SKM-1 (cell line): ENCODE measurements at regions not wholly inside any gene's neighbourhood (a gene's known extent, or its start where the extent isn't known, plus 50 kb on each side); places are given as distances from the start of the nearest gene placed in this dataset.

Experiments used
- DNase-seq: peaks from one replicate; lab custom pipeline; 2025; ENCODE audit not compliant: unreplicated experiment; lab: John Stamatoyannopoulos, UW

DNA sequence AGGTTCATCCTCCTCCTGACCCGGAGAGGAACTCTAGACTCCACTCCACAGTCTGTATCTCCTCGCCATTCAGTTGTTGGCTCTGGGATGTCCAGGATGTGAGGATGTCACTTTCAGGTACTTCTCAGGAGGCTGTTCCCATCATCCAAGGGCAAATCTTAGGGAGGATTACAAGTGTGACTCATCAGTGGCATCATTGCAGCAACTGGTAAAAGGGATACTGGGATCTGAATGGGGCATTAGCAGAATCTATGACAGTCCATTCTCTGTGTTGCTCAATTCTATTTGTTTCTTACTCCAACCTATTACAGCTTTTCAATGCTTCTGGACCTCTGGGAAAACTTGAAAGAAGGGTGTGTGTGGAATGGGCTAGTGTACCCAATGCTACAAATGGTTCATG is 81.5 kb upstream of the FN1 start:
- no peak for DNase-seq

DNA sequence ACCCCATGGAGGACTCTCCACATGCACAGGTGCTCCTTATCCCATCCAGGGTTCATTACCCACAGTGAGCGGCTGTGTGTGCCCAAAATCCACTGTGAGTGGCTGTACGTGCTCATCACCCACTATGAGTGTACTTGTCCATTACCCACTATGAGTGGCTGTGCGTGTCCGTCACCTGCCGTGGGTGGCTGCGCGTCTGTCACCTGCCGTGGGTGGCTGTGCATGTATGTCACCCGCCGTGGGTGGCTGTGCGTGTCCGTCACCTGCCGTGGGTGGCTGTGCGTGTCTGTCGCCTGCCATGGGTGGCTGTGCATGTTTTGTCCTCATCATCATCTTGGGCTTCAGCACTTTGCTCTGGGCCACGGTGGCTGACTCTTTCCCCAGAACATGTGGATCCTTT is 78.6 kb upstream of the FN1 start:
- no peak for DNase-seq

GRCh38 chr2:215511454-215512346 is 75.8 kb upstream of the FN1 start:
- DNase-seq: no peak

- DNase-seq: no peak
Observed at GRCh38 chr2:215507836-215508235, 72.0 kb upstream of the FN1 start.

DNA sequence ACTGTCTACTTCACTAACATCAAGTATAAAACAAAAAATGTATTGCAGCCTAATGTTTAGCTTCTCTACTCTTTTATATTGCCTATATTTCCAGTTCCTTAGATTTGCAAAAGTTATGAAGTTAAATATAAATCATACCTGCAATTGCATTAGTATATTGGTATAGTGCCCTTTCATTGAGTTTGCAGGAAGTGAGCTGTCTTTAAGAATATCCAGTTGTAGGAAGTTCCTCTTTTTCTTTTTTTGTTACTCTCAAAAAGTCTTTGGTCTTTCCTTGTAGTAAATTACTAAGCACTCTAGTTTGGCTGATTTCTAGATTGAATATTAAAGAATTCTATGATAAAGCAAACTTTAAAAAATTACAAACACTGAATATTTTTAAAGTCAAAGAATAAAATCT is 71.3 kb upstream of the FN1 start:
- DNase-seq: peak; percentile 35

DNA sequence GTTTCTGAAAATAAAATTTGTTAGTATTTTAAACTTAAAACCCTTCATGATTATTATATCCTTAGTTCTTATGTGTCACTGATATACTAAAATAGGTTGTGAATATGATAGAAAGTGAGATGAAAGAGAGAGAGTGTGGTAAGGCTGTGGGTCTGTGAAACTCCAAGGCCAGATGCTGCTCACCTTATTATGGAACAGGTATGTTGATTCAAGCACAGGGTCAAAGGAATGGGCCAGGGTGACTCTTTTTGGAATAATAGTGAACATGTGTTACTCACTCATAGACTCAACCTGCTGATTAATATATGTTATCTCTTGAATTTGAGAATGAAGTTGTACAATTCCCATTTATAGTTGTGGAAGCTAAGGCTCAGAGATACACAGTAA is 70.7 kb upstream of the FN1 start:
- DNase-seq: no peak

DNA sequence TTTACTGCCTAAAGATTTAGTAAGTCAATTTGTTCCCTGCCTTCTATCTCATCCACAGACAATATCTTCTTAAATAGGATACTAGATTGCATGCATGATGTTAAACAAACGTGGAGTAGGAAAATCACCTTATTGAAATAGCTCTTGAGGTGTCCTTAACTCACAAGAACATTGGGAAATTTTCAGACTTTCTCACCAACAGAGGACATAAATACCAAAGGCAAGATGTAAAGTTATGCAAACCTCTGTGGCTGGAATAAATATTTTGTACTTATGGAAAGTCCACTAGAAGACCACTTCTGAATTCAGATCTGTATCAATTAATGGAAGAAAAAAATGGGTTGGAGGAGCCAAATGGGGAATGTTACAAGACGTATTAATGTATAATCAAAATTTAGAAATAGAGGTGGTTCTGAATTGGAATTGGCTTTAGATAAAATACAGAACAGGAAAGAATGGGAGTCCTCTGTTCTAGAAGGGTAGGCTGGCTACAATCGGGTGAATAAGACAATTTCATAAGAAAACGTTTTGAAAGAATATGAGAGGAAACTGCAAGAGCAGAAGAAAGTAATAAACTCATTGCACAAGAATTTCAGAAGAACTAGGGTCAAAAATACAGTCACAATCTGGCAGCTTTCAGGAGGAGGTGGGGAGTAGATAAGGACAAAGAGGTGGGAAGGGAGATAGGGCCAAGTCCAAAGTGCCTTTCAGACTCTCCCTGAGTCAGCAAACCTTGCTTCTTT is 69.3 kb upstream of the FN1 start:
- peak; percentile 69 for DNase-seq

- DNase-seq: no peak
Observed at GRCh38 chr2:215504547-215504946, 68.7 kb upstream of the FN1 start.

DNA sequence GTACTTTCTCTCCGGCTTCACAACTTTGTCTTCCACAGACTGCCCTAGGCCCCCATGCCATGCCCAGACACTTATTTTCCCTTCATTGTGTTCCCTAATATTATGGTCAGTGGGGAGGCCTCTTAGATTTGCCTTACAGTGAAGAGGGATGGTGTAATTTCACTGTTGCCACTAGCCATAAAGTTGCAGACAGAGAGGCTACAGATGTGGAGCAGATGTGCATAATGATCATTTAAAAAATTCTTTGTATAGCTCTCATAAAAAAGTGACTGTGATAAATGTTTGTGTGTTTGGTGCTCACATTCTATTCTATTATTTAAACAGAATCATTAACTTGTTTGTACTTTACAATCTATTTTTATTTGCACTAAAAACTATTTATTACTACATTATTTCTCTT is 67.5 kb upstream of the FN1 start:
- no peak for DNase-seq

DNA sequence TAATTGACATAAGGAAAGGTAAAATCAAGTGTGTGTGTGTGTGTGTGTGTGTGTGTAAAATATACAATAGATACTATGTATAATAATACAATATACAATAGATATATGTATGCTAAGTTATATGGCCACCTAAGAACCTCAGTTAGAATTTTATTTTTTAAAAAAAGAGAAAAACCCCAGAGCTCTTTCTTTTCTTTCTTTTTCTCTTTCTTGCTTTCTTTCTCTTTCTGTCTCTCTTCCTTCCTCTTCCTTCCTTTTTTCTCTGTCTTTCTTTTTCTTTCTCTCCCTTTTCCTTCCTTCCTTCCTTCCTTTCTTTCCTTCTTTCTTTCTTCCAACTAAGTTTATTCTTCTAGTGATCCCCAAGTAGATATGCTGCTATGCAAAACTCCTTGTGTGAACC is 64.6 kb upstream of the FN1 start:
- no peak for DNase-seq

- DNase-seq: no peak
Observed at GRCh38 chr2:215499331-215499730, 63.5 kb upstream of the FN1 start.

DNA sequence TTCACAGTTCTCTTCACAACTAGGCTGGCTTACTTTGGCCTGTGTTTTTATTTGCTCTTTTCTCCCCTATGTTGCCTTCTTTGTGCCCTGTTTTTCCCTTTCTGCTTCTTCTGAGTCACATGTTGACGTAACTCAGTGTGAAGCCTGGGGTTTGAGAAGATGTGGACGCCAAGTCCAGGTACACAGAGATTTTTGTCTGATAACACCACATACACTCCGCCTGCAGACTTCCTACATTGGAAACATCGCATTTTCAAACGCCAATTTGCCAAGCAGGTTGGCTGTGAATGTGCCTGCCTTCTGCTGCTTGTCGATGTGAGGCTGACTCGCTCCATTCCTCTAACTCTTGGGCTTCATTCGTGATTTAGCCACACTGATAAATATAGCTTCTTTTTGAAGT is 62.6 kb upstream of the FN1 start:
- DNase-seq: no peak

- no peak for DNase-seq
Observed at GRCh38 chr2:215493376-215493775, 57.5 kb upstream of the FN1 start.

DNA sequence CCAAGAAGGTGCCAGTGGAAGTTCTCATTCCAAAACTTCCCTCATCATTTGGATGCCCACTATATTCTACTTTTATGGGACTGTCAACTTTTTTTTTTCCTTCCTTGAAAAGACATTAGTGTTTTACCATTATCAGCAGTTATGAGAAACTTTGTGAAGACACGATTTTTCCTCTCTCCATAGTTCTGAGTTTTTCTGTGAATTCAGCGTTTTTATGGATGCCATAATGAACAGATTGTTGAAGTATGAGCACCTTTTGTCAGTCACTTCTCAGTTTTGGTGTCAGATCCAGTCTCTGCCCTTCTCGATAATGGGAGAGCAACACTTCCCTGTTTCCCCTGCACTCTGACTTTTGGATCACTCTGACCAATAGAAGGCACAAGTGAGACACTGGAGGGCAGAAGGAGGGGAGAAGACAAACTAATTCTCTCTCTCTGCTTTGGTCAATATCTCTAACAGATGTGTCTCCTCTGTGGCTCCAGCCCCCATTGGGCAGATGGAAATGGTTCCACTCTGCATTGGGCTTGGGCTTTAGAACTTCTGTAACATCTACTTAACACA is 53.5 kb upstream of the FN1 start:
- no peak for DNase-seq

GRCh38 chr2:215487002-215487372 is 51.1 kb upstream of the FN1 start:
- peak; percentile 65 for DNase-seq

DNA sequence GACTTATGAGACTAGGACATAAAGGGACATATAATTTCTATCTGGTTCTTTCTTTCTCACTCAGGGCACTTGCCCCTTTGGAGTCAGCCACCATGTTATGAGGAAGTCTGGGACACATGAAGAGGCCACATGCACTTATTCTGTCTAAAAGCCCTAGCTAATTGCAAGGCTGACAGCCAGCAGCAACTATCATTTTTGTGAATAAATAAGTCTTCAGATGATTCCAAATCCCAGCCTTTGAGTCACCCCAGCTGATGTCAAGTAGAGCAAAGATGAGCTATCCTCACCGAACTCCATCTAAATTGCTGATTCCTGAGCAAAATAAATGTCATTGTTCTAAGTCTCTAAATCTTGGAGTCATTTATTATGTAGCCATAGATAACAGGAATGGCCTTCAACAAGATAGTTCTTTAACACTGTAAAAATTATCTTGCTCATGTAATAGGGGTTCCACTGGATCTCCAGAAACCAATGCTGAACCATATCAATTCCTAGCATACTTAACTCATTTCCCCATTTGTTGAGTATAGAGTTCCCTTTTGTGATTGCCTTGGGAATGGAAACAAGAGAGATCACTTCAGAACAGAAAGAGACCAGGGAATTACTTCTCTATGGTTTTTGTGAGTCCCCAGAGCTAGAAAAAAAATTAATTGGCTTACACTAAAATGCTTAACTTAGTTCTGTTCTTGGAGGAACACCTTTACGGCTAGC is 50.6 kb upstream of the FN1 start:
- DNase-seq: peak; percentile 64
